Neural cell (in vitro differentiated cells): ENCODE measurements at regions not wholly inside any gene's neighbourhood (a gene's known extent, or its start where the extent isn't known, plus 50 kb on each side); places are given as distances from the start of the nearest gene placed in this dataset.

ENCODE experiments used
- H2AFZ ChIP-seq: fragments of 200-600, 300-800 bp; sonication (generic), shearing (Covaris generic); 2 replicates; pipeline ENCODE4 v1.6.0; 2014; ENCODE audit warnings: low read depth, mild to moderate bottlenecking, antibody characterized with exemption, low read length, moderate library complexity
- H3F3A ChIP-seq: fragments of 200-600 bp; shearing (Covaris generic); 2 replicates; pipeline ENCODE4 v1.6.1; 2016; ENCODE audit warnings: mild to moderate bottlenecking, moderate library complexity, mixed read lengths, antibody characterized with exemption, low read length; ENCODE audit not compliant: insufficient read depth, poor library complexity, severe bottlenecking
- H3K27ac ChIP-seq: fragments of 200-600, 300-800 bp; sonication (generic), shearing (Covaris generic); 2 replicates; pipeline ENCODE4 v1.5.1; 2014; ENCODE audit warnings: mild to moderate bottlenecking, low read length, moderate library complexity
- H3K27me3 ChIP-seq: fragments of 300-800, 200-600 bp; sonication (generic), shearing (Covaris generic); 2 replicates; pipeline ENCODE4 v1.6.0; 2014; ENCODE audit warnings: mild to moderate bottlenecking, low read depth, low read length, moderate library complexity; ENCODE audit not compliant: insufficient read depth
- H3K36me3 ChIP-seq: fragments of 300-800, 200-600 bp; sonication (generic), shearing (Covaris generic); 2 replicates; pipeline ENCODE4 v1.5.1; 2014; ENCODE audit warnings: mild to moderate bottlenecking, antibody characterized with exemption, low read length, moderate library complexity; ENCODE audit not compliant: insufficient read depth
- H3K4me2 ChIP-seq: fragments of 300-800, 200-600 bp; sonication (generic), shearing (Covaris generic); 2 replicates; pipeline ENCODE4 v1.6.0; 2014; ENCODE audit warnings: mild to moderate bottlenecking, low read length
- H3K4me3 ChIP-seq: fragments of 300-800, 200-600 bp; sonication (generic), shearing (Covaris generic); 2 replicates; pipeline ENCODE4 v1.5.1; 2014; ENCODE audit warnings: mild to moderate bottlenecking, low read length, moderate library complexity
- H3K79me2 ChIP-seq: fragments of 200-600 bp; shearing (Covaris generic); replicated peaks from 2 replicates; pipeline ENCODE4 v1.6.0; 2014; ENCODE audit warnings: mild to moderate bottlenecking, low read length, moderate library complexity; ENCODE audit not compliant: insufficient read depth
- H3K9ac ChIP-seq: fragments of 300-800, 200-600 bp; sonication (generic), shearing (Covaris generic); 2 replicates; pipeline ENCODE4 v1.6.1; 2016; ENCODE audit warnings: mild to moderate bottlenecking, low read length, mixed read lengths
- H3K9me2 ChIP-seq: fragments of 200-600 bp; shearing (Covaris generic); 2 replicates; pipeline ENCODE4 v1.6.1; 2016; ENCODE audit warnings: mild to moderate bottlenecking, low read length, mixed read lengths; ENCODE audit not compliant: insufficient read depth
- H3K9me3 ChIP-seq: fragments of 200-600, 300-800 bp; sonication (generic), shearing (Covaris generic); 2 replicates; pipeline ENCODE4 v1.6.1; 2016; ENCODE audit warnings: mild to moderate bottlenecking, mixed run types, low read length, moderate library complexity, mixed read lengths
- H4K20me1 ChIP-seq: fragments of 200-600 bp; shearing (Covaris generic); 2 replicates; pipeline ENCODE4 v1.6.1; 2016; ENCODE audit warnings: mild to moderate bottlenecking, mixed run types; ENCODE audit not compliant: insufficient read depth
- CTCF ChIP-seq: fragments of 450-650 bp; IDR thresholded peaks from 2 replicates; pipeline ENCODE4 v1.5.1; 2014; ENCODE audit warnings: antibody characterized with exemption, mild to moderate bottlenecking, moderate library complexity; ENCODE audit not compliant: poor library complexity, severe bottlenecking
- EP300 ChIP-seq: fragments of 450-650 bp; conservative IDR thresholded peaks from 2 replicates; pipeline ENCODE4 v1.6.1; 2014; ENCODE audit warnings: antibody characterized with exemption, mild to moderate bottlenecking, moderate library complexity; ENCODE audit not compliant: poor library complexity, severe bottlenecking
- EZH2 ChIP-seq: fragments of 200-600, 300-800 bp; shearing (Covaris generic), sonication (generic); IDR thresholded peaks from 2 replicates; pipeline ENCODE4 v1.6.1; 2014; ENCODE audit warnings: antibody characterized with exemption, low read length, borderline replicate concordance, mild to moderate bottlenecking; ENCODE audit not compliant: insufficient read depth, poor library complexity, severe bottlenecking
- MXI1 ChIP-seq: fragments of 450-650 bp; conservative IDR thresholded peaks from 2 replicates; pipeline ENCODE4 v1.6.1; 2014; ENCODE audit warnings: antibody characterized with exemption, mild to moderate bottlenecking; ENCODE audit not compliant: poor library complexity, severe bottlenecking
- POLR2AphosphoS5 ChIP-seq: IDR thresholded peaks from 2 replicates; pipeline ENCODE4 v1.6.1; 2012
- RAD21 ChIP-seq: fragments of 450-650 bp; conservative IDR thresholded peaks from 2 replicates; pipeline ENCODE4 v1.6.1; 2014; ENCODE audit warnings: antibody characterized with exemption, mild to moderate bottlenecking, moderate library complexity
- REST ChIP-seq: IDR thresholded peaks from 2 replicates; pipeline ENCODE4 v1.6.1; 2012; ENCODE audit warnings: borderline replicate concordance
- SMC3 ChIP-seq: fragments of 450-650 bp; conservative IDR thresholded peaks from 2 replicates; pipeline ENCODE4 v1.6.1; 2014; ENCODE audit warnings: antibody characterized with exemption, mild to moderate bottlenecking, moderate library complexity; ENCODE audit not compliant: poor library complexity
- TAF1 ChIP-seq: IDR thresholded peaks from 2 replicates; pipeline ENCODE4 v1.6.1; 2012; ENCODE audit warnings: low read depth

- Histone ChIP-seq H3K9me2 (no peaks in the 10 kb centered on the region), H2AFZ (no peak overlapping the region), H3K27ac (no peak overlapping the region), H3K36me3 (no peaks in the 10 kb centered on the region), H3K4me2 (no peak overlapping the region), H4K20me1 (no peaks in the 10 kb centered on the region), H3K4me3 (no peak overlapping the region), H3K79me2 (no peaks in the 10 kb centered on the region), H3K9me3 (no peaks in the 10 kb centered on the region), H3K27me3 (no peaks in the 10 kb centered on the region), H3K9ac (no peak overlapping the region), H3F3A (no peaks in the 10 kb centered on the region)
- TF ChIP-seq CTCF (no peak), POLR2AphosphoS5 (no peak), SMC3 (no peak), EP300 (no peak), TAF1 (no peak), RAD21 (no peak), EZH2 (no peak), MXI1 (no peak), REST (no peak)
Observed at GRCh38 chr10:78859266-78859665, 209.5 kb upstream of the ZMIZ1 start.

- Histone ChIP-seq H3K27me3 (no peaks in the 10 kb centered on the region), H3K36me3 (no peaks in the 10 kb centered on the region), H4K20me1 (no peaks in the 10 kb centered on the region), H3K9me2 (no peaks in the 10 kb centered on the region), H3K4me3 (no peak overlapping the region), H3K4me2 (no peak overlapping the region), H3K9me3 (no peaks in the 10 kb centered on the region), H2AFZ (no peak overlapping the region), H3F3A (no peaks in the 10 kb centered on the region), H3K9ac (no peak overlapping the region), H3K27ac (no peak overlapping the region), H3K79me2 (no peaks in the 10 kb centered on the region)
- TF ChIP-seq EZH2 (no peak), EP300 (no peak), MXI1 (no peak), POLR2AphosphoS5 (no peak), CTCF (no peak), RAD21 (no peak), SMC3 (no peak)
Observed at GRCh38 chr10:78859769-78860168, 209.0 kb upstream of the ZMIZ1 start.
